Fibroblast of villous mesenchyme (primary cell): ENCODE measurements at regions not wholly inside any gene's neighbourhood (a gene's known extent, or its start where the extent isn't known, plus 50 kb on each side); places are given as distances from the start of the nearest gene placed in this dataset.

Experiments
- DNase-seq: peaks from one replicate; pipeline ENCODE4 v3.0.0-alpha.2; 2010; ENCODE audit warnings: low read depth
- H3K4me3 ChIP-seq: 2 replicates; pipeline ENCODE4 v1.5.1; 2011; ENCODE audit warnings: low read depth, mild to moderate bottlenecking, low read length
- TF ChIP-seq, protein P1 (sequence below): IDR thresholded peaks from 2 replicates; pipeline ENCODE4 v1.5.1; 2012; ENCODE audit warnings: low read depth, mild to moderate bottlenecking, low read length; ENCODE audit not compliant: insufficient read depth

DNA sequence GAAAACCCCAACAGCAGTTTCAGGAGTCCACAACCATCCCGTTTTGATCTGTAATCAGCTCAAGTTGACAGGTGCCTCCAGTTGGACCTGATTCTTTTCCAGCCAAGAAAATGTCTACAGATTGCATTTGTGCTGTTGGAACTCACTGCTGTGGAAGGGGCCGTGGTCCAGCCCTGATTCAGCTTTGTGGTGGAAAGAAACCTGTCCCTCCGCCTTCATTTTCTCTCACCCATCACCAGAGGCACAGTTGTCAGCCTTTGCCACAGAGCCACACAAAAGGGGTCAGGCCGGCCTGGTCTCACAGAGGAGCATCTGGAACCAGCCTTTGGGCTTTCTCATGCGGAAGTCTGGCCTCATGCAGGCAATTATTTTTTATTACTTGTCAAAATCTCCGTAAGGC lies 483.6 kb downstream of the GADD45G start:
- DNase-seq: no peak
- no peak overlapping the region for H3K4me3 ChIP-seq
- TF ChIP-seq, protein P1, sequence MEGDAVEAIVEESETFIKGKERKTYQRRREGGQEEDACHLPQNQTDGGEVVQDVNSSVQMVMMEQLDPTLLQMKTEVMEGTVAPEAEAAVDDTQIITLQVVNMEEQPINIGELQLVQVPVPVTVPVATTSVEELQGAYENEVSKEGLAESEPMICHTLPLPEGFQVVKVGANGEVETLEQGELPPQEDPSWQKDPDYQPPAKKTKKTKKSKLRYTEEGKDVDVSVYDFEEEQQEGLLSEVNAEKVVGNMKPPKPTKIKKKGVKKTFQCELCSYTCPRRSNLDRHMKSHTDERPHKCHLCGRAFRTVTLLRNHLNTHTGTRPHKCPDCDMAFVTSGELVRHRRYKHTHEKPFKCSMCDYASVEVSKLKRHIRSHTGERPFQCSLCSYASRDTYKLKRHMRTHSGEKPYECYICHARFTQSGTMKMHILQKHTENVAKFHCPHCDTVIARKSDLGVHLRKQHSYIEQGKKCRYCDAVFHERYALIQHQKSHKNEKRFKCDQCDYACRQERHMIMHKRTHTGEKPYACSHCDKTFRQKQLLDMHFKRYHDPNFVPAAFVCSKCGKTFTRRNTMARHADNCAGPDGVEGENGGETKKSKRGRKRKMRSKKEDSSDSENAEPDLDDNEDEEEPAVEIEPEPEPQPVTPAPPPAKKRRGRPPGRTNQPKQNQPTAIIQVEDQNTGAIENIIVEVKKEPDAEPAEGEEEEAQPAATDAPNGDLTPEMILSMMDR: no peak

DNA sequence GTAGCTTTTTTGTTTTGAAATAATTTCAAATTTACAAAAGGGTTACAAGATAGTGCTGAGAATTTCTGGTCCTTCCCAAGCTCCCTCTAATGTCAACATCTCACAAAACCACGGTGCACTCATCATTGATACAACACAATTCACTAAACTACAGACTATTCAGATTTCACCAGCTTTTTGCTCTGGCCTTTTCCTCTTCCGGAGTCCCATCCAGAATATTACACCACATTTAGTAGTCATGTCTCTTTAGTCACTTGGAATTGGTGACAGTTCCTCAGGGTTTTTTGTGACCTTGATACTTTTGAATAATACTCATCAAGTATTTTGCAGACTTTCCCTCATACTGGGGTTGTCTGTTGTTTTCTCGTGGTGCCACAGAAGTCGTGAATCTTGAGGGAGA lies 484.0 kb downstream of the GADD45G start:
- DNase-seq: no peak
- TF ChIP-seq, protein P1: no peak
- H3K4me3 ChIP-seq: no peak overlapping the region

DNA sequence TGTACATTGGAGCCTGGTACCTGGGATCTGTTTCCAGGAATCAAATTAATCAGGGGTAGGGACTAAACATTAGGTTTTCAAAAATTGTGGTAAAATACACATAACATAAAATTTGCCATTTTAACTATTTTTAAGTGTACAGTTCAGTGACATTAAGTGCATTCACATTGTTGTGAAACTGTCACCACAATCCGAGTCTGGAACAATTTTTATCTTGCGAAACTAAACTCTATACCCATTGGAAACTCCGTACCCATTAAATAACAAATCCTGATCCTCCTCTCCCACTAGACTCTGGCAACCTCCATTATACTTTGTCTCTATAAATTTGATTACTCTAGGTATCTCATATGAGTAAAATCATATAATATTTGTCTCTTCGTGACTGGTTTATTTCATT lies 486.2 kb downstream of the GADD45G start:
- H3K4me3 ChIP-seq: no peak overlapping the region
- TF ChIP-seq, protein P1: no peak

DNA sequence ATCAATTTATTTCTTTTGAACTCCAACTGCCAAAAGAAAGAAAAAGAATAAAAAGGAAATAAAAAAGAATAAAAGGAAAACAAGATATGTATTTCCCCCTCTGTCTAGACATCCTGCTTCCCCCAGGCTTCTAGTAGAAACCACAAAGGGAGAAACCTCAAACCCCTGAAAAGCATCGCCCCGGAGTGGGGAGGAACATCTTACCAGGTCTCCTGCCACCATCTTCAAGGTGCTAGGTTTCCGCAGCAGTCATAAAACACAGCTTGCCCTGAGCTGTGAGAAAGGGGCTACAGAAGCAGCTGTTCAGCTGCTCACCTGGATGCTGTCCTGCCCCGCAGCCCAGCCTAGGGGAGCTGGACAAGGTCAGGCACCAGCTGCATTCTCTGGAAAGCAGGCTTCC lies 487.7 kb downstream of the GADD45G start:
- H3K4me3 ChIP-seq: no peak overlapping the region
- TF ChIP-seq, protein P1: no peak
- DNase-seq: no peak

More for the DNA sequence above, 486.2 kb downstream of the GADD45G start:
- no peak for DNase-seq

DNA sequence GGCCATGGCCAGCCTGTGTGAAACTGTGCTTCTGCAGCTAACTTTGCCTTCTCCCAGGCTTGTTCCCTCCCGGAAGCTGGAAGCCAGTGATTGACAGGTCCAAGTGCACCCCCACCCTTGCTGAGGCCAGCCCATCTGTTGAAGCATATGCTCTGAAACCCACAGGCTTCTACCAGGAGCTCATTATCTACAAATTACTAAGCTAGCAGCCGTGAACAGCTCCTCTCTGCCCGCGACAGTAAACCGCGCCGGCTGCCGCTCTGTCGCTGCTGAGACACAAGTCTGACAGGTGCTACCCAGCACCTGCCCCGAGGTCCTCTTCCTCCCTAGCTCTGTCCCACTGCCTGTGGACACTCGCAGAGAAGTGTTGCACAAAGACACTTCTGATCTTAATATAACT lies 490.9 kb downstream of the GADD45G start:
- DNase-seq: no peak
- H3K4me3 ChIP-seq: no peak overlapping the region
- TF ChIP-seq, protein P1: no peak

DNA sequence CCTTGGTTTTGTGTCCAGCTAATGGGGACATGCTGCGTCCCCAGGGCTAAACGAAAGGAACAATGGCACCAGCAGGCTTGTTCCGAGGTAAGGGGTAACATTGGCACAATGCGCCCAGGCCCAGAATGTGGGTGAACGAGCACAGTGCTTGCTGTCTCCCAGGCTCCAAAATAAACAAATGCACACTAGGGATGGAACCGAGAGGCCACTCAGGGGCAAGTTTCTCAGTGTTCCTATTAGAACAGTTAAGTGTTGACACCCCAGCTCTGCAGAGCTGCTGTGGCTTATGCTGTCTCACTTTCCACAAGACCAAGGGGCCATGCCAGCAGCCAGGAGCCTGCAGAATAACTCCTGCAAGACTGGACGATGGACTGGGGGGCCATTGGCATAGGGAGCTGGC lies 492.4 kb downstream of the GADD45G start:
- no peak for DNase-seq
- TF ChIP-seq, protein P1: no peak
- no peak overlapping the region for H3K4me3 ChIP-seq

DNA sequence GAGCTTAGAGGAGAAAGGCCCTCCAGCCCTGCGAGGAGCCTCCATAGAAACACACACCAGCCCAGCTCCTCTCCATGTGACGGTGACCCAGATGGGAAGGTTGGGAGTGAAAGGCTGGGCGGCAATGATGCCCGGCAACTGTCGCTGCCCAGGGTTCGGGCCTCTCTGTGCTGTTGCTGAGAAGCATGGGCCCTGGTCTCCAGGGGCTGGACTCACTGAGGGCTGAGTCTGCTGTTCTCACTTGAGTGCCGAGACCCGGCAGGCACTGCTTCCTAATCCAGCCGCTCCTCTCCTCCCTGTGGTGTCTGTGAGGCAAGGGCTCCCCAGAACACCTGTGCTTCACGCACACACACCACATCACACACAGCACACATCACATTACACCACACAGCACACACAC lies 493.6 kb downstream of the GADD45G start:
- TF ChIP-seq, protein P1: no peak
- no peak overlapping the region for H3K4me3 ChIP-seq

More for the DNA sequence above, 493.6 kb downstream of the GADD45G start:
- no peak for DNase-seq
